ENCODE measurements at regions not wholly inside any gene's neighbourhood (a gene's known extent, or its start where the extent isn't known, plus 50 kb on each side); places are given as distances from the start of the nearest gene placed in this dataset.

DNA sequence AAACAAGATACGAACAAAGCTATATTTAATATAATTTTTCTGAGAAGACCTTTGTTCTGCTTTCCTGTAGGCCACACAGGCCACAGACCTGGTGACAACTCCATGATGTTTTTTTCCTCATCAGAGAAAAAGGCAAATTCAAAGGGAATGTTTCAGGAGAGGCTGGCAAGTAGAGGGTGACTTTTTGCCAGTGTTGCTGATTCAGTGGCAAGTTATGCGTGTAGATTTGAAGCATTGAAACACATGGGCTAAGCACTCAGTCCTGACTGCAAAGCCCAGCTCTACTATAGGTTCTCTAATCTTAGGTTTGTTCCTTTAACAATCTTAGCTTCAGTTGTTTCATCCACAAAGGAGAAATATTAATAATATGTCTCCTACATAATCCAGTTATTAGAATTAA lies 499.8 kb downstream of the SUCLG1 start:
- Histone ChIP-seq H3K9ac (ENCODE audit: low read depth, low read length) (no peak overlapping the region), H3K4me1 (ENCODE audit: insufficient read depth, low read length) (no peaks in the 10 kb centered on the region; the same call in 1 of the 2 replicates), H3K36me3 (ENCODE audit: insufficient read depth, low read length) (no peaks in the 10 kb centered on the region)

DNA sequence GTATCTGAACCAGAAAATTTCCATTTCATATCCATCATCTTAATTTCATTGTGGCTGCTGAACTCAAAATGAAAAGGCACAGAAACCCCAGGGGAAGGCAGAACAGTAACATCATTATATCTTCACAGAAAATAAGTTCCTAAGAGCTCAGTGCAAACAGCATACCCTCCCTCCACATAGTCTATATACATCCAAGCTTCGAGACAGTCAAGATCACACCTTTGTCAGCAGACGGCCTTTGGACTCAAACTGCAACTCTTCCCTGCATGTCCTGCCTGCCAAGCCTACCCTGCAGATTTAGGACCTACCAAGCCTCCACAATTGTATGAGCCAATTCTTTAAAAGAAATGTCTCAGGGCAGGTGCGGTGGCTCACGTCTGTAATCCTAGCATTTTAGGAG lies 502.1 kb downstream of the SUCLG1 start:
- Histone ChIP-seq H3K36me3 (ENCODE audit: insufficient read depth, low read length) (no peaks in the 10 kb centered on the region), H3K9me3 (ENCODE audit: control insufficient read depth, insufficient read depth, low read length) (no peaks in the 10 kb centered on the region), H3K4me1 (ENCODE audit: insufficient read depth, low read length) (peaks cover 6% of the 10 kb centered on the region; the same call in 1 of the 2 replicates), H3K9ac (ENCODE audit: low read depth, low read length) (no peak overlapping the region)

More for the DNA sequence above, 499.8 kb downstream of the SUCLG1 start:
- H3K9me3 ChIP-seq (ENCODE audit: control insufficient read depth, insufficient read depth, low read length), result no peaks in the 10 kb centered on the region

DNA sequence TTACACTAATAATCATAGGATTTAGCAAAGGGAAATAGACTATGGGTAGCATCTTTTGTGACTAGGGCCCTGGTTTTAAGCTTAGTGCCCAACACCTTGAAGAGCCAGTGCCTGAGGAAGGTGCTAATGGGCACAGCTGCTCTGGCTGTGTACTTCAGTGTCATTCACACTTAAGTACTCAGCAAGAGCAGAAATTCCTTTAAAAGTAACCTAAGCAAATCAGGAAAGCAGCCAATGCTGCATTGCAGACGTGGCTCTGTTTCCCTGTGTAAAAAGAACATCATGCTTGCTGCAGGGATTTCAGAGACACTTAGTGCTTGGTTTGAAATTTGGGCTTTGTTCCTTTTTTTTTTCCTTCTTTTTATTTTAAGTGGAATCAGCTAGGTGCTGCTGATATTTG lies 505.4 kb downstream of the SUCLG1 start:
- Histone ChIP-seq H3K36me3 (ENCODE audit: insufficient read depth, low read length) (no peaks in the 10 kb centered on the region), H3K4me1 (ENCODE audit: insufficient read depth, low read length) (peaks cover 6% of the 10 kb centered on the region; the same call in 1 of the 2 replicates), H3K9me3 (ENCODE audit: control insufficient read depth, insufficient read depth, low read length) (no peaks in the 10 kb centered on the region), H3K9ac (ENCODE audit: low read depth, low read length) (no peak overlapping the region)

DNA sequence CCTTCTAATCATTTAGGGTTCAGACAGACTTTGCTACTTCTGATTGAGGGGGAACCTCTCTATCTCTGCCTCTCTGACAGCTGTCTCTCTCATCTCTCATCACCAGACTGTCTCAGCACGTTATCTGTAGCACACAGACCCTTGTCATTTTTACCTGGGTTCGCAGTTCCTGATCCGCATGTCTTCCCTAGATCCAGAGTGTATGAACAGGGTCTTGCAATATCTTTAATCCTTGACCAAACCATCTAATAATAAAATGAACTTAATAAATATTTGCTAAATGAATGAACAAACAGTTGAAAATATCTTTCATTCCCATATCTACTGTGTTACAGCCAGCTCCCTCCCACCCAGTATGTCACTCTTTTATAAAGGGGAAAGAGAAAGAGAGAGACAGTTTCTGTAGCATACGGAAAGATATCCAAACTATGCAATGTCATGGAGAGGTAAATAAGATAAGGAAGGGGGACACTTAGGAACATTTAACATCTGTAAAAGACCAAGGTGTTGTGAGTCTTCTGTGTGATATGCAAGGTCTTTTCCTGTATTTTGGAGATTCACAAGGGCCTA lies 507.6 kb downstream of the SUCLG1 start:
- H3K36me3 ChIP-seq (ENCODE audit: insufficient read depth, low read length), result no peaks in the 10 kb centered on the region
- peaks cover 6% of the 10 kb centered on the region; the same call in 1 of the 2 replicates for H3K4me1 ChIP-seq (ENCODE audit: insufficient read depth, low read length)
- no peak overlapping the region for H3K9ac ChIP-seq (ENCODE audit: low read depth, low read length)
- no peaks in the 10 kb centered on the region for H3K9me3 ChIP-seq (ENCODE audit: control insufficient read depth, insufficient read depth, low read length)

DNA sequence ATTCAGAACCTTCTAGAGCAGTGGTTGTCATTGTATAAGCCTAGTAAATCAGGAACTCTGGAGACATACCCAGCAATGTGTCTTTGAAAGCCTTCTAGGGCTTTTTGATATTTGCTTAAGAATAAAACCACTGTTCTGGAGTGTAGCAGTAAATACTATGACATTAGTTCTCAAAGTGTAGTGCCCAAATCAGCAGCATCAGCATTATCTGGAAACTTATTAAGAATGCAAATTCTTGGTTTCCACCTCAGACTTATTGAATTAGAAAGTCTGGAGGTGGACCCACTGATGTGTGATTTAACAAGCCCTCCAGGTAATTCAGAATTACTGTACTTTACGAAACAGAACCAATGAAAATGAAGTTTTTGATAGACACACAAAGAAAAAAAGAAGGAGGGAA lies 509.7 kb downstream of the SUCLG1 start:
- Histone ChIP-seq H3K9me3 (ENCODE audit: control insufficient read depth, insufficient read depth, low read length) (no peaks in the 10 kb centered on the region), H3K4me1 (ENCODE audit: insufficient read depth, low read length) (peaks cover 7% of the 10 kb centered on the region), H3K36me3 (ENCODE audit: insufficient read depth, low read length) (no peaks in the 10 kb centered on the region), H3K9ac (ENCODE audit: low read depth, low read length) (no peak overlapping the region)

DNA sequence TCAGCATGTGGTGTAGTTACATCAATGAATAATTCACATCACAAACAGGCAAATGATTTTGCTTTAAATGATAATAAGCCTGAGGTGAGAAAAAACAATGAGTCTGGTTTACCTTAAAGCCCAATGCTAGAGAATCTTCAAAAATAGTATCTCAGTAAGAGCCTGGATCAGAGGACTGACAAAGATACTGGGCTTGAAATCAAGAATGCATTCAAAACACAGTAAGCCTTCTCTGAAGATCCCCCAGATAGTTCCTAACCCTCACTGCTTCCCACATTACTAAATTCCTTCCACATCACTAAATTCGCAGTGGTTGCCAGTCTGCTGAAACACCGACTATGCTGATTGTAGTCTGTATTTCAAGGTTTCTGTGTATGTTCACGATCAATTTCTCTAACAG lies 514.9 kb downstream of the SUCLG1 start:
- H3K36me3 ChIP-seq (ENCODE audit: insufficient read depth, low read length), result no peaks in the 10 kb centered on the region

DNA sequence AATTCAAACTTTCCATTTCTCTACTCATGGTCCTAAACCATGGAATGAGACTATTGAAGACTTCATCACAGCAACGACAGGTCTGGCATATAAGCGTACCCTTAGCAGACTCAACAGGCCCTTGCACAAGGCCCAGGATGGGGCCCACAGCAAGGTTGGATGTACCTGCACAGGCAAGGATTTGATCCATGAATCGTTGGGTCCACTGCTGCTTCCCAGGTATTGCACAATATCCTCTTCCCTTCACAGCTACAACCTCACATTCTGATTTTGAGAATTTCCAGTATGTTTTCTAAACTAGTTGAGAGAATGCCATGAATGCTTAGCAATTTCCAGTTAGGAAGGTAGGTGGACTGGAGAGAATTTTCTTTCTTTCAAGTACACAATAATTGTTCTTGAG lies 515.8 kb downstream of the SUCLG1 start:
- Histone ChIP-seq H3K36me3 (ENCODE audit: insufficient read depth, low read length) (no peaks in the 10 kb centered on the region), H3K4me1 (ENCODE audit: insufficient read depth, low read length) (peaks cover 11% of the 10 kb centered on the region; the same call in 1 of the 2 replicates), H3K9ac (ENCODE audit: low read depth, low read length) (no peak overlapping the region), H3K9me3 (ENCODE audit: control insufficient read depth, insufficient read depth, low read length) (no peaks in the 10 kb centered on the region)

More for the DNA sequence above, 514.9 kb downstream of the SUCLG1 start:
- H3K4me1 ChIP-seq (ENCODE audit: insufficient read depth, low read length), result peaks cover 11% of the 10 kb centered on the region; the same call in 1 of the 2 replicates
- no peaks in the 10 kb centered on the region for H3K9me3 ChIP-seq (ENCODE audit: control insufficient read depth, insufficient read depth, low read length)
- H3K9ac ChIP-seq (ENCODE audit: low read depth, low read length), result no peak overlapping the region

DNA sequence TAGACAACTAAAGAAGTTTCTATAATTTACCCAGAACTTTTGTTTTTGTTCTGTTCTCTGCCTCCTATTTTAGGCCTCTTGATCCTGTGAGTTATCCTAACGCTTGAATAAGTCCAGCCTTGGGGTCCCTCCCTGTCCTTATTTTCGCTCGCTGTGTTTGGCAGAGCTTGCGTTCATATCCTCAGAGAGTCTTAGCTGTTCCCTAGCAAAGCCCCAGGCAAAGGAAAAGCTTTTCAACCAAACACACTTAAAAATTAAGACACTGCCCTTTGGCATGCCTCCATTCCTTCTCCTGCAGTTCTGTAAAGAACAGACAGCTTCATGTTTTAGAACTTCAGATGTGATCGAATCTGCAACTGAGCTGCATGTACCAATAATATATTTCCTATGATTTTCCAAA lies 517.2 kb downstream of the SUCLG1 start:
- no peak overlapping the region for H3K9ac ChIP-seq (ENCODE audit: low read depth, low read length)
- H3K9me3 ChIP-seq (ENCODE audit: control insufficient read depth, insufficient read depth, low read length), result no peaks in the 10 kb centered on the region
- H3K36me3 ChIP-seq (ENCODE audit: insufficient read depth, low read length), result no peaks in the 10 kb centered on the region
- H3K4me1 ChIP-seq (ENCODE audit: insufficient read depth, low read length), result peaks cover 11% of the 10 kb centered on the region; the same call in 1 of the 2 replicates

DNA sequence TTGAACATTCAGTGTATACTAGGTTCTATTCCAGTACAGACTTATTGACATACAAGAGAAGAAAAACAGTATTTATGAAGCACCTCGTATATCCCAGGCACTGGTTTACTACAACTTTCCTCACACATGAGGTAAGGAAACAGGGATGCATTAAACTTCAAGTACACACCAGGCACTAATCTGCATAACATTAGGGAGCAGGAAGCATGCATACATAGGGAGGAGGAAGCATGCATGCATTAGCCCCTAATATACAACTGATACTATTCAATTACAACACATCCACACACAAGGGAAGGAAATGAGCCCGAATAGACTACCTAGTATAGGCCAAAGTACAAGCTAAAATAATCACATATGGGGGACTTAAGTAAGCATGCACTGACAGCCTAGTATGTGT lies 525.3 kb downstream of the SUCLG1 start:
- H3K9me3 ChIP-seq (ENCODE audit: control insufficient read depth, insufficient read depth, low read length), result no peaks in the 10 kb centered on the region

DNA sequence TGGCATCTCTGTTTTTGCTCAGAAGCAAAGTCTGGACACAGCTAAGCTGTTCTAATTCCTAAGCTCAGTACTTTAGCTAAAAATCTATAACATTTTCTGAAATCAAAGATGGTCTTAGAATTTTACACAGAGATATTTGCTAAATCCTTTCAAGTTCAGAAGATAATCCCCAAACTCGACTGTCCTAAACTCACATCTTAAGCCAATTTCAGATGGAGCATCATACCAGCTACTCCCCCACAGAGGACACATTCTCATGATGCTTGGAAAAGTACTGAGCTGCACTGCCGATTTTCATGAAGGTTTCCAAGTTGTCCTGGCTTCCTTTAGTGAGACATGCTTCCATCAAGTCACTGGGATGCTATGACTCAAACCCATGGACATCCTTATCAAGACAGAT lies 535.5 kb downstream of the SUCLG1 start:
- Histone ChIP-seq H3K9me3 (ENCODE audit: control insufficient read depth, insufficient read depth, low read length) (no peaks in the 10 kb centered on the region), H3K4me1 (ENCODE audit: insufficient read depth, low read length) (no peaks in the 10 kb centered on the region), H3K36me3 (ENCODE audit: insufficient read depth, low read length) (no peaks in the 10 kb centered on the region), H3K9ac (ENCODE audit: low read depth, low read length) (no peak overlapping the region)

More for the DNA sequence above, 525.3 kb downstream of the SUCLG1 start:
- peaks cover 14% of the 10 kb centered on the region; the same call in 1 of the 2 replicates for H3K4me1 ChIP-seq (ENCODE audit: insufficient read depth, low read length)
- no peak overlapping the region for H3K9ac ChIP-seq (ENCODE audit: low read depth, low read length)
- no peaks in the 10 kb centered on the region for H3K36me3 ChIP-seq (ENCODE audit: insufficient read depth, low read length)

DNA sequence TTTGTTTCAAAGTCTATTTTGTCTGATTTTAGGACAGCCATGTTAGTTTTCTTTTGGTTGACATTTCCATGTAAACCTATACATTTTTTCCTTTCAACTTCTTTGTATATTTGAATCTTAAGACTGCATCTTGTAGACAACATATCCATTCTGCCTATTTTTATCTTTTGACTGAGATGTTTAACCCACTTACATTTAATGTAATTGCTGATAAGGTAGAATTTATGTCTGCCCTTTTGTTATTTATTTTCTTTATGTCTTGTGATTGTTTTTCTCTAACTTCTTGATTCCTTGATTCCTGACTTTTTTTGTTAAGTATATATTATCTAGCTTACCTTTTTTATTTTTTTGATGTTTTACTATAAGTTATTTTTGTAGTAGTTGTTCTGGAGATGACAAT lies 542.5 kb downstream of the SUCLG1 start:
- H3K9me3 ChIP-seq (ENCODE audit: control insufficient read depth, insufficient read depth, low read length), result no peaks in the 10 kb centered on the region
- no peak overlapping the region for H3K9ac ChIP-seq (ENCODE audit: low read depth, low read length)
- no peaks in the 10 kb centered on the region for H3K36me3 ChIP-seq (ENCODE audit: insufficient read depth, low read length)
- no peaks in the 10 kb centered on the region for H3K4me1 ChIP-seq (ENCODE audit: insufficient read depth, low read length)

DNA sequence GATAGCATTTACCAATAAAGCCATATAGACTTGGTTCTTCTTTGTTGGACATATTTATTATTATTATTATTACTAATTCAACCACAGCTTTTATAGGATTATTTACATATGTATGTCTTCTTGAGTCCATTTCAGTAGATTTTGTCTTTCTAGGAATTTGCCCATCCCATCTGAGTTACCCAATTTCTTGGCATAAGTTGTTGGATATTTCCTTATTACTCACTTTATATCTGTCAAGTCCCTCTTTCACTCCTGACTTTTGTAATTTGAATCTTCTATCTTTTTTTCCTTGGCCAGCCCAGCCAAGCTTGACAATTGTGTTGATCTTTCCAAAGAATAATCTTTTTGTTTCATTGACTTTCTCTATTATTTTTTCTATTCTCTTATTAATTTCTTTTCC lies 543.7 kb downstream of the SUCLG1 start:
- Histone ChIP-seq H3K36me3 (ENCODE audit: insufficient read depth, low read length) (no peaks in the 10 kb centered on the region), H3K9ac (ENCODE audit: low read depth, low read length) (no peak overlapping the region), H3K9me3 (ENCODE audit: control insufficient read depth, insufficient read depth, low read length) (no peaks in the 10 kb centered on the region), H3K4me1 (ENCODE audit: insufficient read depth, low read length) (no peaks in the 10 kb centered on the region)

DNA sequence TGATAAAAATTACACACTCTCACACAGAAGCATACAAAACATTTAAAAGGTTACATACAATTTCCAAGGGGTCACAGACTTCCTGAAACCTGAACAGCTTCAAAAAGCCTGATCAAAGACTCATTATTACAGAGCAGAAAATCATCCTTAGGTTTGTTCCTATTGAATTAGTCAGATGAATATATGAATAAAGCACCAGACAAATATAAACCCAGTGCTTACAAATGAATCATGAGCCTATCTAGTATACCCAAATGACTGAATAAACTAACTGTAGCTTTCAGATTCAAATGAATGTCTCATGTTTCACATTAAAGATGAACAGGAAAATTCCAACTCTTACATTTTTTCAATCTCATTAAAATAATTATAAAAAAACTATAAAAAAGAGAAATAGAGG lies 550.3 kb downstream of the SUCLG1 start:
- Histone ChIP-seq H3K4me1 (ENCODE audit: insufficient read depth, low read length) (no peaks in the 10 kb centered on the region), H3K36me3 (ENCODE audit: insufficient read depth, low read length) (no peaks in the 10 kb centered on the region), H3K9me3 (ENCODE audit: control insufficient read depth, insufficient read depth, low read length) (no peaks in the 10 kb centered on the region), H3K9ac (ENCODE audit: low read depth, low read length) (no peak overlapping the region)

DNA sequence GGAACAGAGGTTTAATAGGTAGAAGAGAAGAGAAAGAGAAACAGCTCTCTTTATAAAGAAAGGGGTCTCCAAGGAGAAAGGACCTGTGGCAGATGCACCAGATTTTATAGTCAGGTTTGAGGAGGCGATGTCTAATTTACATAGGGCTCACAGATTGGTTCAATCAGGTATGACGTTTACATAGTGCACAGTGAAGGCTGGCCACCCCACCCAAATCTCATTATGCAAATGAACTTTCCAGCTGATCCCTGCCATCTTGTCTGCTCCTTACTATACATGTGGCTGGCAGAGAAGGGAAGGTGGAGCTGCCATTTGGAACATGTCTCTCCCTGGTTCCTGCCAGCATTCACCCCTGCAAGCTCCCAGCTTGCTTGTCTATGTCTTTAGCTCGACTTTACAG lies 557.8 kb downstream of the SUCLG1 start:
- Histone ChIP-seq H3K9me3 (ENCODE audit: control insufficient read depth, insufficient read depth, low read length) (no peaks in the 10 kb centered on the region), H3K9ac (ENCODE audit: low read depth, low read length) (no peak overlapping the region), H3K36me3 (ENCODE audit: insufficient read depth, low read length) (no peaks in the 10 kb centered on the region), H3K4me1 (ENCODE audit: insufficient read depth, low read length) (no peaks in the 10 kb centered on the region)

DNA sequence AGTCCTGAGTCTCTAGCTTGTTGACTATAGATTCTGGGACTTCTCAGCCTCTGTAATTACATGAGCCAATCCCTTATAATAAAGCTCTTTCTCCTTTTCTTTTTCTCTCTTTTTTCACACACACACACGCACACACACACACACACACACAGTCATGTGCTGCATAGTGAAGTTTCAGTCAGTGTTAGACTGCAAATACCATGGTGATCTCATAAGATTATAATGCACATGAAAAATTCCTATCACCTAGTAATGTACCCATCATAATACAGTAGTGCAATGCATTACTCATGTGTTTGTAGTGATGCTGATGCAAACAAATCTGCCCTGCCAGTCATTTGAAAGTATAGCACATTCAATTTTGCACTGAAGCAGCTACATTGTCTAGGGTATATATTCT lies 558.2 kb downstream of the SUCLG1 start:
- Histone ChIP-seq H3K9me3 (ENCODE audit: control insufficient read depth, insufficient read depth, low read length) (no peaks in the 10 kb centered on the region), H3K36me3 (ENCODE audit: insufficient read depth, low read length) (no peaks in the 10 kb centered on the region), H3K4me1 (ENCODE audit: insufficient read depth, low read length) (no peaks in the 10 kb centered on the region), H3K9ac (ENCODE audit: low read depth, low read length) (no peak overlapping the region)
